IPS-15b (cell line): ENCODE measurements at regions not wholly inside any gene's neighbourhood (a gene's known extent, or its start where the extent isn't known, plus 50 kb on each side); places are given as distances from the start of the nearest gene placed in this dataset.

Source experiments
- H3K27me3 ChIP-seq: one replicate; pipeline ENCODE4 v1.6.1; 2013; ENCODE audit warnings: low read length; ENCODE audit not compliant: control insufficient read depth, insufficient read depth
- H3K36me3 ChIP-seq: one replicate; pipeline ENCODE4 v1.6.1; 2013; ENCODE audit warnings: low read length; ENCODE audit not compliant: control insufficient read depth, insufficient read depth
- H3K4me1 ChIP-seq: one replicate; pipeline ENCODE4 v1.6.1; 2013; ENCODE audit warnings: mild to moderate bottlenecking, low read length; ENCODE audit not compliant: control insufficient read depth, insufficient read depth
- H3K4me3 ChIP-seq: one replicate; pipeline ENCODE4 v1.5.1; 2013; ENCODE audit warnings: low read depth, low read length
- H3K9ac ChIP-seq: one replicate; pipeline ENCODE4 v1.6.1; 2013; ENCODE audit warnings: low read depth, mild to moderate bottlenecking, low read length
- H3K9me3 ChIP-seq: one replicate; pipeline ENCODE4 v1.6.1; 2013; ENCODE audit warnings: mild to moderate bottlenecking, low read length; ENCODE audit not compliant: control insufficient read depth, insufficient read depth

DNA sequence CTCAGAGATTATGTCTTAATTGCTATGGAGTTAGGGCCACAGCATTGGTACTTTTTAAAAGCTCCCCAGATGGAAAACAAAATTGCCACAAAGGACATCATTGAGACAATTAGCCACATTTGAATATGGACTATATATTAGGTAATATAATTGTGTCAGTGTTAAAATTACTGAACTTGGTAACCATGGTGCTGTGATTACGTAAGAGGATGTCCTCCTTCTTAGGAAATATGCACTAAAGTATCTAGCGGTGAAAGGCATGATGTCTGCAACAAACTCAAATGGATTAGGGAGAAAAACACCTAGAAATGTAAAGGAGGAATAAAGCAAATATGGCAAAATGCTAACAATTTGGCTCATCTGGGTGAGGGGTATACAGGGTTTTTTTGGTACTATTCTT lies 89.9 kb upstream of the PAK3 start:
- Histone ChIP-seq H3K9me3 (no peaks in the 10 kb centered on the region), H3K36me3 (no peaks in the 10 kb centered on the region), H3K4me1 (peaks cover 10% of the 10 kb centered on the region), H3K4me3 (no peak overlapping the region), H3K9ac (no peak overlapping the region), H3K27me3 (no peaks in the 10 kb centered on the region)

DNA sequence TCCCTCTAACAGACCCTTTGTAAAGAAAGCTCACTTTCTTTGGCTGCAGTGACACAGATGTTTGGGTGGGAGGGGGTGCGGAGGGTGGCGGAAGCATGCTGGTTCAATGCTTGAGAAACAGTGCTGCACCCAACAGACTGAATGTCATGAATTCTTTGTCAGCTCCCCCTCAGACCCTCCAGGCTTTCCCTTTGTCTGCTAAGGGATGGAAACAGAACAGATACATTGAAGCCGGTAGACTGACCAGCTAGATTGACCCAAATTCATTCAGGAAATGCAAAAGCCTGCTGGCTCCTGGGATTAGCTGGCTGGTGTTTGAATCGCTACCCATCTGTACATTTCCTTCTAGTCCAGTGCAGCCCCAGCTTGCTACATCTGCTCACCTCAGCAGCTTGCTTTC lies 90.8 kb upstream of the PAK3 start:
- Histone ChIP-seq H3K36me3 (no peaks in the 10 kb centered on the region), H3K9me3 (no peaks in the 10 kb centered on the region), H3K4me1 (peaks cover 5% of the 10 kb centered on the region), H3K9ac (no peak overlapping the region), H3K27me3 (no peaks in the 10 kb centered on the region), H3K4me3 (no peak overlapping the region)

DNA sequence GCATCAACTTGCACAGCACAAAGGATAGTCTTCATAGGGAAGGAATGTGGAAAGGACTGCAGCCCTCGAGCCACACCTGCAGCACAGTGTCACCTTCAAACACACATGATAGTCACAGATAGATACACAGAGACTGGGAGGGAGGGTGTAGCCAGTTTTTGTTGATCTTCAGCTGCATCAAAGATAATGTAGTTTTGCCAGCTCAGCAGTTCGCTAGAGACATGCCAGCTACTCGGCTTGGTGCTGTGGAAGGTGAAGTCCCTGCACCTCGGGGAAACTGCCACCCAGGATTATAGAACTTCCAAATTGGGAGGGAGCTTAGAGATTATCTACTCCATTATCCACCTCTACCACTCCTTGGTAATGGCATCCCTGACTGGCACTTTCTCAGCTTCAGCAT lies 92.9 kb upstream of the PAK3 start:
- no peaks in the 10 kb centered on the region for H3K27me3 ChIP-seq
- H3K9me3 ChIP-seq: no peaks in the 10 kb centered on the region
- H3K36me3 ChIP-seq: no peaks in the 10 kb centered on the region

DNA sequence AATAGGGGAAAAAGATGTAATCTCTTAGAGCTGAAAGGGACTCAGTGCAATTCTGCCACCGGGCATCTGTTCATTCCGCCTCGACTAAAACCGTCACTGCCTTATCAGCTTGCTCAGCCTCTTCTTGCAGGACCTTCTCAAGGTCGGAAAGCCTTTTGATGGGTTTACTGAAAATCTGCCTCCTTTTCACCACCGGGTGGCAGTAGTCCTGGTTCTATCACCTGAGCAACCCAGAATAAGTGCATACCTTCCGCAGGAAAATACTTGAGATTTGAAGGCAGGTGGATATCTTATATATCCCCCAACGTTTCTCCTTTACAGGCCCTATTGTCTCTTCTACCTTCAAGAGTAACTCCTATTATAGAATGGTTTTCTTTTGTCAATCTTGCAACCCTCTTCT lies 103.4 kb upstream of the PAK3 start:
- Histone ChIP-seq H3K9ac (no peak overlapping the region), H3K27me3 (no peaks in the 10 kb centered on the region), H3K4me1 (peaks cover 3% of the 10 kb centered on the region), H3K4me3 (no peak overlapping the region), H3K36me3 (no peaks in the 10 kb centered on the region), H3K9me3 (no peaks in the 10 kb centered on the region)

More for the DNA sequence above, 92.9 kb upstream of the PAK3 start:
- Histone ChIP-seq H3K4me1 (peaks cover 5% of the 10 kb centered on the region), H3K4me3 (no peak overlapping the region), H3K9ac (no peak overlapping the region)

DNA sequence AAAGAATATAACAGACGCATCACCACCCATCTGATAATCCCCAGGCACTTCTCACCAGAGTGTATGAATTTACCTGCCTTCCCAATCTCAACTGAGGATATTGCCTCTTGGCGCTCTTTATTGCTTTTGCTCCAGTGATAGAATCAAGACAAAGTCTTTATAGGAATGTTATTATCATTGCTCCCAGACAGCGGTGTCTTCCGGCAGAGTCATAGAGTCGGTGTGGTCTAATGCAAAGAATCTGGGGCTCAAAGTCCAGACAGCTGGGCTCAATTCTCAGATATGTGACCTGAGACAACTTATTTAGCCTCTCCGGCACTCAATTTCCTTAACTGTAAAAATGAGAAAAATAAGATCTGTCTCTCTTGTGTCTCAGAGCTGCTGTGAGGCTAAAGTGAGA lies 106.1 kb upstream of the PAK3 start:
- H3K27me3 ChIP-seq: no peaks in the 10 kb centered on the region
- no peaks in the 10 kb centered on the region for H3K36me3 ChIP-seq
- H3K9ac ChIP-seq: no peak overlapping the region
- no peak overlapping the region for H3K4me3 ChIP-seq
- no peaks in the 10 kb centered on the region for H3K9me3 ChIP-seq
- H3K4me1 ChIP-seq: peaks cover 7% of the 10 kb centered on the region

DNA sequence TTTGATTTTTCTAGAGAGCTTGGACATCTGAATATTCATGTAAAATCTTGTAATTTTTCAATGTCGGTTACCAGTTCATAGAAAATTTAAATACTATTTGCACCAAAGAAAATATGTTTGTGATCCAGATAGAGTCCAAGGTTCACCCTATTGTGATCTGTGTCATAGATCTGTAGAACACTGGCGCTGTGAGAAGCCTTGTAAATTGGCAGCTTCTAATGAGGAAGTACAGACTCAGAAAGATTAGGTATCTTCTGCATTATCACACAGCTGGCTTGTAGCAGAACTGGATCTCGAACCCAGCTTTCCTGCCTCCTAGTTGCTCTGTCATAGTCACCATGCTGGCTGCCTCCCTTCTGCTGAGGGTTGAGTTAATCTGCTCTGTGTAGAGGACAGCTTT lies 106.5 kb upstream of the PAK3 start:
- H3K4me1 ChIP-seq: peaks cover 7% of the 10 kb centered on the region
- H3K4me3 ChIP-seq: no peak overlapping the region
- no peaks in the 10 kb centered on the region for H3K36me3 ChIP-seq
- H3K27me3 ChIP-seq: no peaks in the 10 kb centered on the region
- H3K9me3 ChIP-seq: no peaks in the 10 kb centered on the region
- H3K9ac ChIP-seq: no peak overlapping the region

DNA sequence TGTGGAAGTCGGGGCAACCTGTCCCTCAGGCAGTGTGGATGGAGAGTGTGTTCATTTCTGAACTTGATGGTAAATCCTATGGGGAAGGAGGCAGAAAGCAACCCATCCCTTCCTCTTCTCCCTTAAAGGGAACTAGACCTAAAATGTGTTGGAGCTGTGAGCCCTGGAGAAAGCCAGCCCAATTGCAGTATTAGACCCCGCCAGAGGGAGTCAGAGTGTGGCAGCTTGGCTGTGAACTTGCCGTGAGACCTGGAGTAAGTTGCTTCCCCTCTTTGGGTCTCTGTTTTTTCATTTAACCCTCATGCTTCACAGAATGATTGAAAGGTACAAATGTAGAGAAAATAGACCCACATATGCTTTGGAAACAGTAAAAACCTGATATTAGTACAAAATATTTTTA lies 108.7 kb upstream of the PAK3 start:
- Histone ChIP-seq H3K9ac (no peak overlapping the region), H3K9me3 (no peaks in the 10 kb centered on the region), H3K4me1 (peaks cover 5% of the 10 kb centered on the region), H3K36me3 (no peaks in the 10 kb centered on the region), H3K27me3 (no peaks in the 10 kb centered on the region), H3K4me3 (no peak overlapping the region)

DNA sequence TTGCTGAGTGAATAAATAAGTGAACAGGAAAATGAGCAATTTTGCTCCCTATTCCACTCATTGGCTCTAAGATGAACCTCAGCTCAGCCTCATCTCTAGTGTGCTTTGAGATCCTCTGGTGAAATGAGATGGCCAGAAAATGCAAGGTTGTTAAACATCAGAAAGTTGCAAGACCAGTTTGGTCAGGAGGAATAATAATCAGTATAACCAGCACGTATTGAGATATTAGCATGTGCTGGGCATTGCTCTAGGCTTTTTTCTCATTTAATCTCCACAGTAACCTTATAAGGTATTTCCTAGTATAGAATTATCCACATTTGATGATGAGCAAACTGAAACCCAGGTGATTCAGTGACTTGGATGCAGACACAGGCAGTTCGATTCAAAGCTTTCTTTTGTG lies 110.5 kb upstream of the PAK3 start:
- H3K36me3 ChIP-seq: no peaks in the 10 kb centered on the region
- H3K4me1 ChIP-seq: peaks cover 5% of the 10 kb centered on the region
- H3K27me3 ChIP-seq: no peaks in the 10 kb centered on the region
- no peak overlapping the region for H3K4me3 ChIP-seq
- no peaks in the 10 kb centered on the region for H3K9me3 ChIP-seq
- H3K9ac ChIP-seq: no peak overlapping the region

DNA sequence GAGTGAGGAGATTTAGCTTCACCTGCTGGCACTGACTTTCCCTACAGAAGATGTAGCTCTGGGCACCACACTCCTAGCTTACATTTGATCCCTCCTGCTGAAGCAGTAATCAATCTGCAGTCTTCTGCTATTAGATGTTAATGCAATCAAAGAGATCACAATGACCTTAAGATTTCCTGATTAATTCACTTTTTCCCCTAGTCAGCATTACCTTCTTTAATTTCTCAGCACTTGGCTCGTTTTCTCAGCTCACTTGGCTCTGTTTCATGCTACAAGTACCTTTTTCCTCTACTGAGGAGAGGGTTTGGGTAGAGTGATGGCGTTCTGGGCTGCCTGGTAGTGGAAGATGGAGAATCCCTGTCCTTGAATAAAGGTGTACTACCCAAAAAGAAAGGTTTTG lies 113.0 kb upstream of the PAK3 start:
- Histone ChIP-seq H3K27me3 (no peaks in the 10 kb centered on the region), H3K9me3 (no peaks in the 10 kb centered on the region), H3K36me3 (no peaks in the 10 kb centered on the region), H3K9ac (no peak overlapping the region), H3K4me3 (no peak overlapping the region), H3K4me1 (peaks cover 5% of the 10 kb centered on the region)

DNA sequence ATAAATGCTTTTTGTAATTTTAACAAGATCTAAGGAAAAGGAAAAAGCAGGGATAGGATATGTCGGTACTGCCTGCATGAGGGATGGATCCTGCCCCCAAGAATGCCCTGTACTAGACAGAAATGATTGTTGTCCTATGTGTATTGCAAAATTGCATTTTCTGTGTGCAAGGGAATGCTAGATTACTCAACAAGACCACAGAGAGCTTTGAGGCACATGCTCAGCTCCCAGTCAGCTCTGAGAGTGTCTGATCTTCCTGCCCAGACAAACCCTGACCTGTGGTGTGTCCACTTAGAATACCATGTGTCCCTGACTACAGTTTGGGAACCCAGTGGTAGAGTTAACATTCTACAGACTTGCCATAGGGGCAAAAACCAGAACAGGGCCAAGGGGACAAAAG lies 129.2 kb upstream of the PAK3 start:
- no peaks in the 10 kb centered on the region for H3K36me3 ChIP-seq

DNA sequence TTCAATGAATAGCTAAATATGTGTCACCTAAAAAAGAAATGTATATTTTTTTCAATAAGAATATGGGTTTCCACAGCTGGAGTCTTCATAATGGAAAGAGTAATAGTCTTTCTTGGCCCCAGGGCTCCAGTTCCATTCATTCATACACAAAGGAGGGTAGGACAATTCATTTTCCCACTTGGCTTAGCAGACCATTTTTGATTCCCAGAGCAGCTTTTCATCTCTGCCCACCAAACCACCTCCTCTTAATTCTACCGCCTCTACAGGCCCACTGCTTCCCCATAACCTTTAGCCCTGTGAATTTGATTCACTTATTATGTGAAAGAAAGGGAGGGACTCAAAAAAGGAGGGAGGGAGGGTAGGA lies 129.9 kb upstream of the PAK3 start:
- Histone ChIP-seq H3K9me3 (no peaks in the 10 kb centered on the region), H3K36me3 (no peaks in the 10 kb centered on the region), H3K9ac (no peak overlapping the region), H3K4me1 (peaks cover 36% of the 10 kb centered on the region), H3K4me3 (no peak overlapping the region), H3K27me3 (no peaks in the 10 kb centered on the region)

More for the DNA sequence above, 129.2 kb upstream of the PAK3 start:
- Histone ChIP-seq H3K4me3 (no peak overlapping the region), H3K9ac (no peak overlapping the region), H3K27me3 (no peaks in the 10 kb centered on the region), H3K4me1 (peaks cover 36% of the 10 kb centered on the region), H3K9me3 (no peaks in the 10 kb centered on the region)

DNA sequence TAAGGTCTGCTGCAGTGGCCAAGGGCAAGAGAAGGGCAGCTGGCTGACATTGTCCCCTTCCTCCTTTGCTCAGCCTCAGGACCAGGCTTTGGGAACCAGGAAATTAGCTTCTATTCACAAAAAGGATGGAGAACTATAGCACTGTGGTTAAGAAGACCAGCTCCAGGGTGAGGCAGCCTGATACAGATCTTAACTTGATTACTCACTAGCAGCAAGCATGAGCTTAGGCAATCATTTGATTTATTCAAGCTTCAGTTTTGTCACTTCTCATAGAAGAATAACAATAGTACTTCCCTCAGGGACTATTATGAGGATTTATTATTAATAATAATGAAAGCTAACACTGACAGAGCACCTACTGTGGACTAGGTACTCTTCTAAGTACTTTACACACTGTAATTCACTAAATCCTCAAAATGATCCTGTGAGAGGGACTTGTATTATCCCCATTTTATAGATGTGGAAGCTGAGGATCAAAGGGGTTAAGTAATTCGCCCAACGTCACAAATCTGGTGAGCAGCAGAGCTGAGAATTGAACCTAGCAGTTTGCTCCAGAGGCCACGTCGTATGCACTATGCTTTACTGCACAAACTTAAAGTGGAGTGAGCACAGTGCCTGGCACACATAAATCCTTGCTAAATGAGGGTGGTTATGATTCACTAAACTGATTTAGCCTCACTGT lies 130.4 kb upstream of the PAK3 start:
- Histone ChIP-seq H3K36me3 (no peaks in the 10 kb centered on the region), H3K4me1 (peaks cover 36% of the 10 kb centered on the region), H3K4me3 (no peak overlapping the region), H3K9ac (no peak overlapping the region), H3K9me3 (no peaks in the 10 kb centered on the region), H3K27me3 (no peaks in the 10 kb centered on the region)
